H1 (cell line): ENCODE measurements at regions not wholly inside any gene's neighbourhood (a gene's known extent, or its start where the extent isn't known, plus 50 kb on each side); places are given as distances from the start of the nearest gene placed in this dataset.
"Not testable (repeated sequence)": the region's sequence is repeated elsewhere in the genome, so short reads cannot be mapped to it uniquely, and the experiment has no call there.

ENCODE experiments used
- CTCF ChIA-PET: fragments of 300-600 bp; sonication (Branson Sonifier 250); formaldehyde crosslinking; loops from one replicate; lab custom pipeline; 2021; ENCODE audit not compliant: partially characterized antibody; lab: Charles Lee
- POLR2A ChIA-PET: fragments of 300-600 bp; sonication (Branson Sonifier 250); formaldehyde crosslinking; loops from one replicate; lab custom pipeline; 2021; ENCODE audit warnings: inconsistent platforms; ENCODE audit not compliant: partially characterized antibody; lab: Charles Lee
- DNase-seq, 2 experiments: peaks; one replicate each; pipeline versions ENCODE4 v3.0.0 to v3.0.0-alpha.2; 2010 to 2022; ENCODE audit warnings: low spot score in 2 of 2, low read depth in 1 of 2, mixed read lengths in 1 of 2
- FAIRE-seq: peaks from 2 replicates; lab custom pipeline; 2011; peaks lifted over from hg19 to GRCh38; lab: Jason Lieb, UNC
- H2AFZ ChIP-seq: 2 replicates; pipeline ENCODE4 v1.8.1; 2012; ENCODE audit warnings: low read length, inconsistent platforms
- H2AK5ac ChIP-seq: 2 replicates; pipeline ENCODE4 v1.6.1; 2013; ENCODE audit warnings: low read depth, low read length
- H2BK120ac ChIP-seq: replicated peaks from 2 replicates; pipeline ENCODE3; 2013; ENCODE audit warnings: low read depth, low read length, inconsistent platforms
- H2BK12ac ChIP-seq: 2 replicates; pipeline ENCODE4 v1.6.1; 2013; ENCODE audit warnings: low read depth, low read length
- H2BK15ac ChIP-seq: 2 replicates; pipeline ENCODE4 v1.6.1; 2013; ENCODE audit warnings: low read length
- H2BK20ac ChIP-seq: 2 replicates; pipeline ENCODE4 v1.6.1; 2013; ENCODE audit warnings: low read length
- H2BK5ac ChIP-seq: 2 replicates; pipeline ENCODE4 v1.6.1; 2013; ENCODE audit warnings: low read depth, low read length
- H3K14ac ChIP-seq: 2 replicates; pipeline ENCODE4 v1.6.1; 2013; ENCODE audit warnings: inconsistent platforms; ENCODE audit not compliant: insufficient read length
- H3K18ac ChIP-seq: 2 replicates; pipeline ENCODE4 v1.6.1; 2013; ENCODE audit warnings: low read length; ENCODE audit errors: extremely low read depth
- H3K23ac ChIP-seq: 2 replicates; pipeline ENCODE4 v1.6.1; 2013; ENCODE audit warnings: inconsistent platforms; ENCODE audit not compliant: insufficient read length
- H3K23me2 ChIP-seq: 2 replicates; pipeline ENCODE4 v1.6.1; 2013; ENCODE audit warnings: low read depth, low read length
- H3K27ac ChIP-seq: 2 replicates; pipeline ENCODE4 v1.6.1; 2011; ENCODE audit warnings: low read depth, low read length, inconsistent platforms
- H3K27me3 ChIP-seq, 4 experiments: replicated peaks in 1 of 4; 1 replicate in 1 of 4; 2 replicates in 3 of 4; pipeline versions ENCODE4 v1.6.1 to v1.8.1; 2011 to 2013; ENCODE audit warnings: low read length in 3 of 4, mild to moderate bottlenecking in 3 of 4, inconsistent platforms in 2 of 4, mixed read lengths in 2 of 4, moderate library complexity in 1 of 4; ENCODE audit not compliant: control insufficient read depth in 3 of 4, insufficient read depth in 3 of 4; ENCODE audit errors: extremely low read depth in 1 of 4
- H3K36me3 ChIP-seq, 4 experiments: 2 replicates each; pipeline versions ENCODE4 v1.6.1 to v1.8.1; 2011 to 2013; ENCODE audit warnings: mild to moderate bottlenecking in 4 of 4, low read length in 3 of 4, moderate library complexity in 2 of 4, control low read depth in 1 of 4, inconsistent platforms in 1 of 4; ENCODE audit not compliant: insufficient read depth in 4 of 4, control insufficient read depth in 2 of 4
- H3K4ac ChIP-seq: replicated peaks from 2 replicates; pipeline ENCODE3; 2013; ENCODE audit warnings: low read length, low read depth, mixed read lengths, inconsistent platforms; ENCODE audit not compliant: insufficient read length
- H3K4me1 ChIP-seq, 4 experiments: replicated peaks in 1 of 4; 1 replicate in 1 of 4; 2 replicates in 3 of 4; pipeline versions ENCODE4 v1.6.1 to v1.8.1; 2011 to 2013; ENCODE audit warnings: low read length in 3 of 4, inconsistent platforms in 2 of 4, mixed read lengths in 1 of 4; ENCODE audit not compliant: insufficient read depth in 4 of 4, control insufficient read depth in 3 of 4
- H3K4me2 ChIP-seq, 2 experiments: 2 replicates each; pipeline versions ENCODE4 v1.6.1 to v1.8.1; 2011 to 2013; ENCODE audit warnings: low read depth in 2 of 2, low read length in 2 of 2, control low read depth in 1 of 2, inconsistent platforms in 1 of 2, mild to moderate bottlenecking in 1 of 2; ENCODE audit not compliant: insufficient read depth in 1 of 2
- H3K4me3 ChIP-seq, 4 experiments: fragments of 200-600, 300-600 bp in 1 of 4; sonication (generic), shearing (Covaris generic), sonication (Bioruptor Twin) in 1 of 4; 2 replicates each; pipeline versions ENCODE4 v1.5.1 to v1.8.1; 2011 to 2016; ENCODE audit warnings: low read length in 4 of 4, low read depth in 3 of 4, control low read depth in 2 of 4, inconsistent platforms in 2 of 4, mild to moderate bottlenecking in 2 of 4, mixed read lengths in 1 of 4, moderate library complexity in 1 of 4; ENCODE audit not compliant: insufficient read depth in 2 of 4; ENCODE audit errors: extremely low read depth in 1 of 4
- H3K56ac ChIP-seq: replicated peaks from 2 replicates; pipeline ENCODE3; 2013; ENCODE audit warnings: low read depth, mild to moderate bottlenecking, mixed read lengths, low read length, inconsistent platforms; ENCODE audit not compliant: insufficient read length
- H3K79me1 ChIP-seq: 2 replicates; pipeline ENCODE4 v1.6.1; 2013; ENCODE audit warnings: low read depth, low read length, control low read depth
- H3K79me2 ChIP-seq, 2 experiments: 2 replicates each; pipeline versions ENCODE4 v1.6.1 to v1.8.1; 2012 to 2013; ENCODE audit warnings: low read length in 2 of 2, mild to moderate bottlenecking in 2 of 2, inconsistent platforms in 1 of 2; ENCODE audit not compliant: insufficient read depth in 2 of 2, control insufficient read depth in 1 of 2
- H3K9ac ChIP-seq, 4 experiments: replicated peaks in 1 of 4; 1 replicate in 1 of 4; 2 replicates in 3 of 4; pipeline versions ENCODE4 v1.6.1 to v1.8.1; 2011 to 2013; ENCODE audit warnings: low read depth in 3 of 4, low read length in 3 of 4, control low read depth in 2 of 4, mild to moderate bottlenecking in 2 of 4, moderate library complexity in 2 of 4, inconsistent platforms in 1 of 4; ENCODE audit errors: extremely low read depth in 1 of 4
- H3K9me3 ChIP-seq, 2 experiments: 2 replicates each; pipeline versions ENCODE4 v1.6.1 to v1.8.1; 2012 to 2013; ENCODE audit warnings: mild to moderate bottlenecking in 2 of 2, moderate library complexity in 2 of 2, control low read depth in 1 of 2, inconsistent platforms in 1 of 2, low read depth in 1 of 2, low read length in 1 of 2, mixed read lengths in 1 of 2; ENCODE audit not compliant: insufficient read depth in 2 of 2
- H4K20me1 ChIP-seq, 2 experiments: replicated peaks in 1 of 2; 2 replicates each; pipeline versions ENCODE3 to v1.8.1; 2011 to 2013; ENCODE audit warnings: inconsistent platforms in 2 of 2, low read length in 2 of 2, mild to moderate bottlenecking in 1 of 2; ENCODE audit not compliant: insufficient read depth in 2 of 2, control insufficient read depth in 1 of 2
- H4K5ac ChIP-seq: 2 replicates; pipeline ENCODE4 v1.6.1; 2013; ENCODE audit warnings: low read length, low read depth, mixed read lengths, inconsistent platforms; ENCODE audit not compliant: insufficient read length
- H4K8ac ChIP-seq: 2 replicates; pipeline ENCODE4 v1.8.0; 2013; ENCODE audit warnings: mild to moderate bottlenecking, moderate library complexity, low read length, inconsistent platforms; ENCODE audit not compliant: insufficient read depth; ENCODE audit errors: extremely low read depth
- H4K91ac ChIP-seq: replicated peaks from 2 replicates; pipeline ENCODE3; 2013; ENCODE audit warnings: low read length, mixed read lengths, inconsistent platforms; ENCODE audit not compliant: insufficient read length
- WGBS, 2 experiments: shearing (Covaris generic) in 1 of 2; methylation state at CpG; one replicate each; pipeline versions ENCODE4 v1.1.6 to v1.1.7; 2013 to 2015; ENCODE audit warnings: low lambda C conversion rate in 2 of 2, mixed read lengths in 2 of 2, inconsistent platforms in 1 of 2, low coverage in 1 of 2, missing lambda C conversion rate in 1 of 2; ENCODE audit not compliant: insufficient replicate concordance in 2 of 2, insufficient coverage in 1 of 2, insufficient read length in 1 of 2; ENCODE audit errors: extremely low coverage in 1 of 2, missing lambda C conversion rate in 1 of 2; 5-methylcytosine and 5-hydroxymethylcytosine counted together

GRCh38 chr1:223903221-223903620, 57.5 kb upstream of the TP53BP2 start:
- H3K4me2 ChIP-seq = not testable (repeated sequence)
- no CpG with 5 or more reads among the region's 1 CpG for WGBS, 2 experiments

GRCh38 chr1:223899775-223900174, 54.0 kb upstream of the TP53BP2 start:
- H2BK20ac ChIP-seq, H3K27me3 ChIP-seq, H3K23me2 ChIP-seq, DNase-seq, H2AFZ ChIP-seq, H3K27ac ChIP-seq, H3K79me2 ChIP-seq, H3K4ac ChIP-seq, H2BK12ac ChIP-seq, H3K9ac ChIP-seq, H4K20me1 ChIP-seq, H3K14ac ChIP-seq, H2BK120ac ChIP-seq, H3K4me3 ChIP-seq, H3K4me2 ChIP-seq, H2BK5ac ChIP-seq, H4K5ac ChIP-seq, H3K18ac ChIP-seq, H3K4me1 ChIP-seq, H3K9me3 ChIP-seq, H2AK5ac ChIP-seq, H2BK15ac ChIP-seq, H4K8ac ChIP-seq, H4K91ac ChIP-seq, H3K23ac ChIP-seq, H3K36me3 ChIP-seq, FAIRE-seq, H3K79me1 ChIP-seq, H3K56ac ChIP-seq, POLR2A ChIA-PET: not testable (repeated sequence)
- WGBS, 2 experiments = 92% methylated on average over 6 of the region's 6 CpGs; no CpG with 5 or more reads in 1 of the 2 experiments
- CTCF ChIA-PET = interaction anchor here (0.6 kb wide), 1 partner anchor 222 kb away, joined by 3 read pairs; no protein-coding TSS in a partner anchor

More at GRCh38 chr1:223903221-223903620, 57.5 kb upstream of the TP53BP2 start:
- DNase-seq, H3K18ac ChIP-seq, H3K27ac ChIP-seq, CTCF ChIA-PET, FAIRE-seq, H3K23me2 ChIP-seq, H2AFZ ChIP-seq, H3K4ac ChIP-seq, H4K91ac ChIP-seq, H3K23ac ChIP-seq, H3K4me3 ChIP-seq, H3K27me3 ChIP-seq, H2BK5ac ChIP-seq, H4K20me1 ChIP-seq, H4K5ac ChIP-seq, H3K36me3 ChIP-seq, H4K8ac ChIP-seq, H2BK15ac ChIP-seq, H2BK20ac ChIP-seq, H3K14ac ChIP-seq, H2BK12ac ChIP-seq, H3K9me3 ChIP-seq, H3K4me1 ChIP-seq, POLR2A ChIA-PET, H2AK5ac ChIP-seq, H3K79me1 ChIP-seq, H3K9ac ChIP-seq, H3K56ac ChIP-seq, H2BK120ac ChIP-seq, H3K79me2 ChIP-seq: not testable (repeated sequence)
